Naive B cell (primary cell): ENCODE measurements at regions not wholly inside any gene's neighbourhood (a gene's known extent, or its start where the extent isn't known, plus 50 kb on each side); places are given as distances from the start of the nearest gene placed in this dataset.
A peak's percentile ranks its signal among the peaks of the same experiment; 100 is the strongest.

Source experiments
- ATAC-seq, 2 donors: fragments of 150-1000 bp; cut with Tn5 transposase; 2 replicates each; pipeline ENCODE4 v1.10.0; 2021; ENCODE audit warnings: low read depth in 2 of 2, mild to moderate bottlenecking in 2 of 2, moderate library complexity in 2 of 2
- DNase-seq: peaks from one replicate; pipeline ENCODE4 v3.0.0; 2022
- H3K27ac Mint-ChIP-seq, 6 donors: one replicate each; pipeline ENCODE4 v1.8.0; 2020 to 2022; ENCODE audit warnings: mild to moderate bottlenecking in 6 of 6, mixed read lengths in 6 of 6, moderate library complexity in 5 of 6, inconsistent platforms in 2 of 6
- H3K27me3 Mint-ChIP-seq, 3 donors: one replicate each; pipeline ENCODE4 v1.8.0; 2021 to 2022; ENCODE audit warnings: mixed read lengths in 3 of 3, mild to moderate bottlenecking in 1 of 3
- H3K36me3 Mint-ChIP-seq, 2 donors: one replicate each; pipeline ENCODE4 v1.8.0; 2020 to 2022; ENCODE audit warnings: mixed read lengths in 2 of 2, inconsistent platforms in 1 of 2, mild to moderate bottlenecking in 1 of 2
- H3K4me1 Mint-ChIP-seq, 3 donors: one replicate each; pipeline ENCODE4 v1.8.0; 2020 to 2022; ENCODE audit warnings: mixed read lengths in 3 of 3, inconsistent platforms in 1 of 3, mild to moderate bottlenecking in 1 of 3, moderate library complexity in 1 of 3
- H3K4me3 Mint-ChIP-seq, 8 donors: one replicate each; pipeline ENCODE4 v1.8.0; 2020 to 2022; ENCODE audit warnings: mild to moderate bottlenecking in 8 of 8, mixed read lengths in 8 of 8, moderate library complexity in 8 of 8, inconsistent platforms in 2 of 8
- H3K9me3 Mint-ChIP-seq, 7 donors: one replicate each; pipeline ENCODE4 v1.8.0; 2020 to 2022; ENCODE audit warnings: mixed read lengths in 7 of 7, mild to moderate bottlenecking in 5 of 7, inconsistent platforms in 2 of 7, moderate library complexity in 1 of 7

DNA sequence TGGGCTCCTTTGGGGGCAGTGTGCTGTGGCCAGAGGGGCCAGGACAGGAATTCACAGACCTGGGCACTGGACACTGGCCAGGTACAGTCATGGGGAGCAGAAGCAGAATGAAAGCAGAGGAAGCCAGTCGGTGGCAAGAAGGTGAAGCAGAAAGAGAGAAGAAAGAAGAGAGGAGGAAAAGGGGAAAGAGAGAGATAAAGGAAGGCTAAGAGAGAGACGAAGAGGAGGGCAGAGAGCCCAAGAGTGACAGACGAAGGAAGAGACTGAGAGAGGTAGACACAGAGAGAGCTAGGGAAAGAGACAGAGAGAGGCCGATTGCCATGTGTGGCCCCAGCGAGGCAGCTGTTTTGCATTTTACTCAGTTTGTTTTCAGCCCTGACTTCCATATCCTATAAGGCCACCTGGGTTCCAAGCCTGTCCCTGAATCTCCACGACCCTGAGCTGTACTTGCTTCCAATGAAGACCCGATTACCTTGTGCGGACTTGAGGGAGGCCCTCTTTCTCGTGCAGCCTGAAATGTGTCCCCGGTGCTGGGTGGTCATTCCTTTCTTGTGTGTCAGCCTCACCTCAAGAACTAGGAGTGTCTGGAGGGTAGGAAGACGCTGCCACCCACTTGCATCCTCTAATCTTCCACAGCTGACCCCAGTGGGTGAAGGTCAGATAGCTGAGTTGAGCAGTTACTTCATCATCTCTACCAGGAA, 73.9 kb downstream of the LSM3 start:
- H3K36me3 Mint-ChIP-seq, result no peaks in the 10 kb centered on the region
- DNase-seq (no peak), ATAC-seq (no peak)
- peak overlapping the region in 1 of 6 donors; percentile 18 for H3K27ac Mint-ChIP-seq
- no peak overlapping the region for H3K4me3 Mint-ChIP-seq
- H3K9me3 Mint-ChIP-seq, result no peaks in the 10 kb centered on the region
- no peaks in the 10 kb centered on the region for H3K4me1 Mint-ChIP-seq
- H3K27me3 Mint-ChIP-seq, result peaks cover 4 to 22% (median 19%) of the 10 kb centered on the region in 3 donors

DNA sequence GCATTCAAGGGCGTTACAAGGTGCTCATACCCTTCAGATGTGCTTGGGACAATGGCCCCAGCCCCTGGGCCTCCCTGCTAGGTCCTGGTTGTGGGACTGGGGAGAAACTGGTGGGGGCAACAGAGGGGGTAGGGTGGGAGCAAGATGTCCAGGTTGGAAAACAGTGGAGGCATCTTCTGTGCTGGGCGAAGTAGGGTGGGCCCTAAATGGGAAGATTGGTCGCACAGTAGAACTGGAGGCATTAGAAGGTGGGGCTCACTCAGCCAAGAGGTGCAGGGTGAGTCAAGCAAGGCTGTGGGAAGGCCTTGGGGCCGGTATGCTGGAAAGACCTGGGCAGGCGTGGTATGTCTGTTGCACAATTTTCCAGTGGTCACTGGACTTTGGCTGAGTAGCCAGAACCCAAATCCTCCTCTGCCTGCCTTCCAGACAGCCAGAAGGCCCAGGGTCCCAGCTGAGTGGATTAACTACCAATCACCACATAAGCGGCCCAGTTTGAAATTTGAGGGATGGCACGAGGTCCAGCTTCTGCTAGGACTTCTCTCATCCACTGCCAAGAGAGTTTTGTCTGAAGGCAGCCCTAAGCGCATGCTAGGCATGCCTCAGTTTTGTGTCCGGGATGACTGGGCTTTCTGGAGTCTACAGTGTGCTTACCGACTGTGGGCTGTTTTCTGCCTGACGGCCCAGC, 74.5 kb downstream of the LSM3 start:
- ATAC-seq (no peak), DNase-seq (no peak)
- Mint-ChIP-seq H3K9me3 (no peaks in the 10 kb centered on the region), H3K4me3 (no peak overlapping the region), H3K4me1 (no peaks in the 10 kb centered on the region), H3K27ac (no peak overlapping the region), H3K27me3 (peaks cover 4 to 22% (median 18%) of the 10 kb centered on the region in 3 donors), H3K36me3 (no peaks in the 10 kb centered on the region)

DNA sequence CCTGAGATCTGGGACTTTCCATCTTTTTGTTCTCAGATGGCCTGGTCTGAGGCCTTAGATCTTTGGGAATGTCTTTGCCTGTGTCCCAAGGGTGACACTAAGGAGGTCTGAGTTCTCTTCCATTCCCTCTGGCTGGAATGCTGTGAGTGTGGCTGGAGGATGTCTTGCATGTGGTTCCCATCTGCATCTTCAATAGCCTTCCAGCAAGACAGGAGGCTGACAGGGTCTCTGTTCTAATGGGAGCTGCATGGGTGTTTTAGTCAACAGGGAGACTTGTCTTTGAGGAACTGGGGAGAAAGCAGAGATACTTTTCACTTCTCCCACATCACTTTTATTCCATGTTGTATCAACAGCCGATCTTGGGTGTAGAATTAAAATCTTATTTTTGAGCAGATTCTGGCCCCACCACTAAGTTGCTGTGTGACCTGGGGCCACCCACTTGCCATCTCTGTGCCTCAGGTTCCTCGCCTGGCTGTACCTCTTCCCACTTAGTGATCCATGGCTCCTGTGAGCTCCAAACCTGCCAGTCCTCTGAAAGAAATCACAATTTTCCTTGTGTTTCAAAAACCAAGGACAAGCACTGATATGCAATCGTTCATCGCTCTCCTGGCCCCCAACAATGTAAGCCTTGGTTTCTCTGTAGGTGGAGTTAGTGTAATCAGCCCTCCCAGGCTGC, 75.2 kb downstream of the LSM3 start:
- H3K9me3 Mint-ChIP-seq, result no peaks in the 10 kb centered on the region
- H3K27me3 Mint-ChIP-seq, result peaks cover 0 to 22% (median 11%) of the 10 kb centered on the region in 3 donors
- DNase-seq, result no peak
- no peaks in the 10 kb centered on the region for H3K4me1 Mint-ChIP-seq
- no peaks in the 10 kb centered on the region for H3K36me3 Mint-ChIP-seq
- H3K27ac Mint-ChIP-seq, result no peak overlapping the region
- no peak for ATAC-seq
- no peak overlapping the region for H3K4me3 Mint-ChIP-seq

DNA sequence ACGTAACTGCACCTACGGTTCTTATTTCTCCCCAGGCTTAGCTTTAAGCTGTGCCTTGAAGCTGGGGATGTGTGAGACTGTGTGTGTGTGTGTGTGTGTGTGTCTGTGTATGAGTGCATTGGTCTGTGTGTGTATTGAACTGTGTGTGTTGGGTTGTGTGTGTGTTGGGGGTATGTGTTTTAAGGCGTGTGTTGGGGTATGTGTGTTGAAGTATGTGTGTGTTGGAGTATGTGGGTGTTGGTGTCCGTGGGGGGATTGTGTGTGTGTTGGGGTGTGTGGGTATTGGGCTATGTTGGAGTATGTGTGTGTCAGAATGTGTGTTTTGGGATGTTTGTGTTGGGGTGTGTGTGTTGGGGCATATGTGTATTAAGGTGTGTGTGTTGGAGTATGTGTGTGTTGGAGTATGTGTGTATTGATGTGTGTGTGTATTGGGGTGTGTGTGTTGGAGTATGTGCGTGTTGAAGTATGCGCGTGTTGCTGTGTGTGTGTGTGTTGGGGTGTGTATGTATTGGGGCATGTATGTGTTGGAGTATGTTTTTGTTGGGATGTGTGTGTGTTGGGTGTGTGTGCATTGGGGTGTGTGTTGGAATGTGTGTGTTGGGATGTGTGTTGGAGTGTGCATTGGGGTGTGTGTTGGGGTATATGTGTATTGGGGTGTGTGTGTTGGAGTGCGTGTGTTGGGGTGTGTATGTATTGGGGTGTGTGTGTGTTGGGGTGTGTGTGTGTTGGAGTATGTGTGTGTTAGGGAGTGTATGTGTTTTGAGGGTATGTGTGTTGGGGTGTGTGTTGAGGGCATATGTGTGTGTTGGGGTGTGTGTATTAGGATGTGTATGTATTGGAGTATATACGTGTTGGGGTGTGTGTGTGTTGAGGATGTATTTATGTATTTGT, 76.4 kb downstream of the LSM3 start:
- Mint-ChIP-seq H3K36me3 (no peaks in the 10 kb centered on the region), H3K9me3 (no peaks in the 10 kb centered on the region), H3K27me3 (peaks cover 0 to 23% (median 13%) of the 10 kb centered on the region in 3 donors), H3K27ac (peak overlapping the region in 1 of 6 donors; percentile 5), H3K4me3 (no peak overlapping the region), H3K4me1 (no peaks in the 10 kb centered on the region)
- no peak for ATAC-seq
- no peak for DNase-seq

DNA sequence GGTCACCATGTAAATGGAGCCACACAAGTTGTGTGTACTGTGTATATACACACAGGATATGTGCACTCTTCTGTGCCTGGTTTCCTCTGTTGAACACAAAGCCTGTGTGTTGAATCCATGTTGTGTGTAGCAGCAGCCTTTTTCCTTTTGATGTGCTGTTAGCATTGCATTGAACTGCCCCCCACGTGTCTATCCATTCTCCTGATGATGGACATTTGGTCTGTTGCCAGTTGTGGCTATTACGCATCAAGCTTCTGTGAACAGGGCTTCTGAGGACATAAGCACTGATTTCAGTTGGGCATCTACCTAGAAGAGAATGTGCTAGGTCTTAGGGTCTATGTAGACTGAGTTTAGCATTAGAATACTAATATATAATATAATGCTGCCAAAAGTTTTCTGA, 77.4 kb downstream of the LSM3 start:
- H3K27me3 Mint-ChIP-seq, result peaks cover 0 to 33% (median 23%) of the 10 kb centered on the region in 3 donors

DNA sequence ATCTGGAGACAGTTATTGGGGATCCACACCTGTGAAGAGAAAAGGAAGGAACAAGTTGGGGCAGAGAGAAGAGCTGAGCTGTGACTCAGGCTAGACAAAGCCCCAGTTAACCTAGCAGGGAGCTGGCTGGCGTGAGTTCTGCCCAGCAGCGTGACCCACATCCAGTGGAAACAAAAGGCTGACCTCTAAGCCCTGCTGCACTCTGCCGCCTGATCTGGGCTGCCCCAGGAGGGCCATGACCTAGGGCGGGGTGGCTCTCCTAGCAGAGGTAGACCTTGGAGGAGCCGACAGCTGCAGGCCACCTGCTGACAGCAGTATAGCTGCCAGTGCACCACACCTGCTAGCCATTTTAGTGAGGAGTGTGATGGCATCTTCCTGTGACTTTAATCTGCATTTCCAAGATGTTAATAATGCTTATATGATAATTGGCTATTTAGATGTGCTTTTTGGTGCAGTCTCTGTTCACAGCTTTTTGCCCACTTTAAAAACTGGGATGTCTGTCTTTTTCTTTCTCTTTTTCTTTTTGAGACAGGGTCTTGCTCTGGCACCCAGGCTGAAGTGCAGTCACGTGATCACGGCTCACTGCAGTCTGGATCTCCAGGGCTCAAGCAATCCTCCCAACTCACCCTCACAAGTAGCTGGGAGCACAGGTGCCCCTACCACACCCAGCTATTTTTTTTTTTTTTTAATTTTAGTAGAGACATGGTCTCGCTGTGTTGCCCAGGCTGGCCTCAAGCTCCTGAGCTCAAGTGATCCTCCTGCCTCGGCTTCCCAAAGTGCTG, 78.1 kb downstream of the LSM3 start:
- DNase-seq (no peak), ATAC-seq (no peak)
- Mint-ChIP-seq H3K4me3 (no peak overlapping the region), H3K4me1 (no peaks in the 10 kb centered on the region), H3K9me3 (no peaks in the 10 kb centered on the region), H3K27ac (no peak overlapping the region), H3K27me3 (peaks cover 0 to 37% (median 27%) of the 10 kb centered on the region in 3 donors), H3K36me3 (no peaks in the 10 kb centered on the region)

More for the DNA sequence above, 77.4 kb downstream of the LSM3 start:
- no peaks in the 10 kb centered on the region for H3K4me1 Mint-ChIP-seq
- H3K9me3 Mint-ChIP-seq, result no peaks in the 10 kb centered on the region
- H3K27ac Mint-ChIP-seq, result no peak overlapping the region
- H3K4me3 Mint-ChIP-seq, result no peak overlapping the region
- DNase-seq, result no peak
- ATAC-seq, result no peak
- H3K36me3 Mint-ChIP-seq, result no peaks in the 10 kb centered on the region

DNA sequence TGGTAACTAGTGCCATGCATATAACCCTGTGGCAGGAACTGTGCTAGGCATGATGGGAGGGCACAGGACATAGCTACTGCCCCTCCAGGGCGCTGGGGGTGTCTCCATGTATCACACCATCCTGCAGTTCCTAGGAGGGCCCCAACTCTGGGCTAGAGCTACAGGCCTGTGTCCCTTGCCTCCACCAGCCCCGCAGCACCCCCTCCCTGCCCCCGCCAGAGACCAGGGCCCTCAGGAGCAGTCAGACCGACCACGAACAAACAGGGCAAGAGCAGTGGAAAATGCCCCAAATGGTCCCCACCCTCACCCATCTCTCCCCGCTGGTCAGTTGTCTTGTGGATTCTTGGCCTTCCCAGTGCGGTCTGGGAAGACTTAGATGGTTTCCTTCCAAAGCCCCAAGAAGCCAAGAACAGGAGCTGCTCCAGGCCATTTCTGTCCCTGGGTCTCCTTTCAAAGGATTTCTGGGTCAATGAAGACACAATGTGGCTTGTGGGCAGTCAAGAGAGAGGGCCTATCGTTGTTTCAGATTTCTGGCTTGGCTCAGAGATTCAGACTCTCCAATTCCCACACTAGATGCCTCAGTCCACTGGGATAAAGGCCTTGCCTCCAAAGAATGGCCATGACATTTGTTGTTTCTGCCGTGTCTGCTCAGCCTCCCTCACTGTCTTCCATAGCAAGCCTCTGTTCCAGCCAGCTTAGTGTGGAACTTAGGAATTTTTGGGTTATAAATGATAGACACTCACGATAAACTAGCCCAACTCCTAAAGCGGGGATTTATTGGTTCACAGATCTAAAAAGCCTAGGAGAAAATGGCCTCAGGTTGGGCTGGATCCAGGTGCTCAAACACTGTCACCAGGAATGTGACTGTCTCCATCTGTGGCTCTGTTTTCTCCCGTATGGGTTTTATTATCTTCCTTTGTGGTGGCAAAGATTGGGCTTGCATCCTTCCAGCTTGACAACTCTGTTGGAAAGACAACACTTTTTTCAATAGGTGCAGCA, 80.6 kb downstream of the LSM3 start:
- H3K9me3 Mint-ChIP-seq, result peaks cover 0 to 3% (median 0%) of the 10 kb centered on the region in 7 donors
- no peaks in the 10 kb centered on the region for H3K4me1 Mint-ChIP-seq
- H3K27ac Mint-ChIP-seq, result peak overlapping the region in 1 of 6 donors; percentile 39
- H3K27me3 Mint-ChIP-seq, result peaks cover 0 to 39% (median 38%) of the 10 kb centered on the region in 3 donors
- no peak for ATAC-seq
- H3K36me3 Mint-ChIP-seq, result no peaks in the 10 kb centered on the region
- DNase-seq, result no peak
- H3K4me3 Mint-ChIP-seq, result no peak overlapping the region

DNA sequence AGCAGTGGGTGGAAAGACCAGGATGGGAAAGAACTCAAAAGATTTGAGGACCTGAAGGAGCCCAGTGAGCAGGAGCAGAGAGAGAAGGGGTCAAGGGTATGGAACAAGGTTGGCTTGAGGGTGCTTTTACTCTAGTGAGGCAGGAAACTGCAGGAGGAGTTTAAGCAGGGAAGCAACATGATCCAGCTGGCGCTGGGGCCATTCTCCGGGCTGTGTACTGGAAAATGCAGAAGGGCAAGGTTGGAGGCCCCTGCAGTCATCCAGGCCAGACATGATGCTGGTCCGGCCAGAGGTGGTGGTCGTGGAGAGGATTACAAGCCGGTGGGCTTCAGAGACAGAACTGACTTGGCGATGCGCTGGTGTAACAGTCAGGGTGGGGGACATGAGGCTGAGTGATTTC, 81.8 kb downstream of the LSM3 start:
- Mint-ChIP-seq H3K9me3 (peaks cover 0 to 3% (median 0%) of the 10 kb centered on the region in 7 donors), H3K27ac (peak overlapping the region in 1 of 6 donors; percentile 27), H3K27me3 (peaks cover 2 to 35% (median 30%) of the 10 kb centered on the region in 3 donors), H3K36me3 (no peaks in the 10 kb centered on the region), H3K4me1 (no peaks in the 10 kb centered on the region), H3K4me3 (no peak overlapping the region)
- DNase-seq, result no peak
- no peak for ATAC-seq

DNA sequence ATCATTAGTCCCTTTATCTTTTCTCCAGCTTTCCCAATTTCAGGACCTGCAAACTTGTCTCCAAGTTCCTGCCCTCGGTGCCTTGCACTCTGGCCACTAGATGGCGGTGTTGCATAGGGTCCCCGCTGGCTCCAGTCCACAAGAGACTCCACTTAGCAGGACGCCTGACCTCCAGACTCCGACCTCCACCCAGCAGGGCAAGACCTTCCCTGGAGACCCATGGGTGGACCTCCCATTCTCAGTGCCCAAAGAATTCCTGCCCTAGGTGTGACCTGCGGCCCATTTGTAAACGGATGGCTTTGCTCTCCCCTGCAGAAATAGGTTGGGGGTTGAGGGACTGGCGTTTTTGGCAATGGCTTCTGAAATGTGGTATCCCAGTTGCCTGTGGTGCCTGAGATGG, 82.6 kb downstream of the LSM3 start:
- Mint-ChIP-seq H3K27ac (peak overlapping the region in 2 of 6 donors; percentile 3 to 24), H3K36me3 (no peaks in the 10 kb centered on the region), H3K4me1 (no peaks in the 10 kb centered on the region), H3K9me3 (peaks cover 0 to 3% (median 0%) of the 10 kb centered on the region in 7 donors), H3K27me3 (peaks cover 6 to 38% (median 35%) of the 10 kb centered on the region in 3 donors), H3K4me3 (no peak overlapping the region)
- peak; percentile 61 for DNase-seq
- ATAC-seq, result peak; percentile 41 to 58

DNA sequence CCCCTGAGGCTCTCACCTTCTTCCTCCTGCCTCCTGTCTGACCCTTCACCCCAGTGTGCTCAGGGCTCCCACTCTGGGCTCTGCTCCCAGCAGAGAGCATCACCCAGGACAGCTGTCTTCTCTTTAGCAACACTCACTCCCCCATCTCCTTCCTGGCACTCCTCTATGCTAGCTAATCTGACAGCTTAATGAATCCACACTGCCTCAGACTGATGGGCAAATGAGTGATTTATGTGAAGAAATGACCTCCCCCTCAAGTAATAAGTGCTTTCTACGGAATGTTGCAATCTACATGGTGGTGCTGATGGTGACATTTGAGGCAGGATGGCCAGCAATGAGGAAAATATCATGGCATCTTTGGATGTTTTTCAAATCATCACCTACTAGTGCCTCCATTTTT, 83.6 kb downstream of the LSM3 start:
- H3K27ac Mint-ChIP-seq, result no peak overlapping the region
- H3K27me3 Mint-ChIP-seq, result peaks cover 6 to 38% (median 37%) of the 10 kb centered on the region in 3 donors
- H3K4me3 Mint-ChIP-seq, result no peak overlapping the region
- no peaks in the 10 kb centered on the region for H3K36me3 Mint-ChIP-seq
- ATAC-seq (no peak), DNase-seq (no peak)
- peaks cover 0 to 3% (median 0%) of the 10 kb centered on the region in 7 donors for H3K9me3 Mint-ChIP-seq
- H3K4me1 Mint-ChIP-seq, result no peaks in the 10 kb centered on the region

DNA sequence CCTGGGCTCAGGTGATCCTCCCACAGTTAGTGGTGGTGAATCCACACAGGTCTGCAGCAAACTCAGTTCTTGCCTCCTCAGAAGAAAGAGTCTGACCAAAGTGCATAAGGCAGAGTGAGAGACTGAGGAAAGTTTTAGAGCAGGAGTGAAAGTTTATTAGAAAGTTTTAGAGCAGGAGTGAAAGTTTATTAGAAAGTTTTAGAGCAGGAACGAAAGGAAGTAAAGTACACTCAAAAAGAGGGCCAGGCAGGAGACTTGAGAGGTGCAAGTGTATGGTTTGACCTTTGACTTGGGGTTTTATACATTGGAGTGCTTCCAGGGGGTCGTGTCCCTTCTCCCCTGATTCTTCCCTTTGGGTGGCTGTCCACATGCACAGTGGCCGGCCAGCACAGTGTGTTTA, 84.2 kb downstream of the LSM3 start:
- H3K4me1 Mint-ChIP-seq, result no peaks in the 10 kb centered on the region
- peak overlapping the region in 2 of 6 donors; percentile 25 to 44 for H3K27ac Mint-ChIP-seq
- H3K27me3 Mint-ChIP-seq, result peaks cover 6 to 45% (median 44%) of the 10 kb centered on the region in 3 donors
- ATAC-seq, result no peak
- H3K9me3 Mint-ChIP-seq, result peaks cover 0 to 3% (median 0%) of the 10 kb centered on the region in 7 donors
- H3K4me3 Mint-ChIP-seq, result no peak overlapping the region
- H3K36me3 Mint-ChIP-seq, result no peaks in the 10 kb centered on the region
- no peak for DNase-seq
